ENCODE measurements at regions not wholly inside any gene's neighbourhood (a gene's known extent, or its start where the extent isn't known, plus 50 kb on each side); places are given as distances from the start of the nearest gene placed in this dataset.

GRCh38 chr14:46215801-46216200 is 435.8 kb downstream of the RPL10L start:
- no peak for DNase-seq
- CTCF ChIA-PET: no interaction called here
- Mint-ChIP-seq H3K27me3 (no peaks in the 10 kb centered on the region), H3K4me3 (no peak overlapping the region), H3K27ac (no peak overlapping the region), H3K9me3 (no peaks in the 10 kb centered on the region), H3K36me3 (ENCODE audit: low read depth) (no peaks in the 10 kb centered on the region), H3K4me1 (no peaks in the 10 kb centered on the region)
- POLR2A ChIA-PET: no interaction called here

- no peaks in the 10 kb centered on the region for H3K36me3 Mint-ChIP-seq (ENCODE audit: low read depth)
- no peaks in the 10 kb centered on the region for H3K9me3 Mint-ChIP-seq
- ChIA-PET CTCF (interaction anchor here (0.6 kb wide), 1 partner anchor 1822 kb away, joined by 3 read pairs; no protein-coding TSS in a partner anchor), POLR2A (no interaction called here)
- H3K4me3 Mint-ChIP-seq: no peak overlapping the region
- H3K4me1 Mint-ChIP-seq: no peaks in the 10 kb centered on the region
- no peak overlapping the region for H3K27ac Mint-ChIP-seq
- no peaks in the 10 kb centered on the region for H3K27me3 Mint-ChIP-seq
- DNase-seq: no peak
These were observed 452.9 kb downstream of the RPL10L start for GRCh38 chr14:46198676-46199075.

GRCh38 chr14:46197856-46198255 is 453.7 kb downstream of the RPL10L start:
- Mint-ChIP-seq H3K27me3 (no peaks in the 10 kb centered on the region), H3K36me3 (ENCODE audit: low read depth) (no peaks in the 10 kb centered on the region), H3K9me3 (no peaks in the 10 kb centered on the region), H3K4me3 (no peak overlapping the region), H3K4me1 (no peaks in the 10 kb centered on the region), H3K27ac (no peak overlapping the region)
- DNase-seq: no peak
- ChIA-PET CTCF (no interaction called here), POLR2A (no interaction called here)
